ENCODE measurements at regions not wholly inside any gene's neighbourhood (a gene's known extent, or its start where the extent isn't known, plus 50 kb on each side); places are given as distances from the start of the nearest gene placed in this dataset.

- TF ChIP-seq EZH2phosphoT487 (IDR thresholded peaks at IDR 0.05; ENCODE audit: low read depth, severe bottlenecking, unreplicated experiment) = no peak
- TF ChIP-seq, protein P1, sequence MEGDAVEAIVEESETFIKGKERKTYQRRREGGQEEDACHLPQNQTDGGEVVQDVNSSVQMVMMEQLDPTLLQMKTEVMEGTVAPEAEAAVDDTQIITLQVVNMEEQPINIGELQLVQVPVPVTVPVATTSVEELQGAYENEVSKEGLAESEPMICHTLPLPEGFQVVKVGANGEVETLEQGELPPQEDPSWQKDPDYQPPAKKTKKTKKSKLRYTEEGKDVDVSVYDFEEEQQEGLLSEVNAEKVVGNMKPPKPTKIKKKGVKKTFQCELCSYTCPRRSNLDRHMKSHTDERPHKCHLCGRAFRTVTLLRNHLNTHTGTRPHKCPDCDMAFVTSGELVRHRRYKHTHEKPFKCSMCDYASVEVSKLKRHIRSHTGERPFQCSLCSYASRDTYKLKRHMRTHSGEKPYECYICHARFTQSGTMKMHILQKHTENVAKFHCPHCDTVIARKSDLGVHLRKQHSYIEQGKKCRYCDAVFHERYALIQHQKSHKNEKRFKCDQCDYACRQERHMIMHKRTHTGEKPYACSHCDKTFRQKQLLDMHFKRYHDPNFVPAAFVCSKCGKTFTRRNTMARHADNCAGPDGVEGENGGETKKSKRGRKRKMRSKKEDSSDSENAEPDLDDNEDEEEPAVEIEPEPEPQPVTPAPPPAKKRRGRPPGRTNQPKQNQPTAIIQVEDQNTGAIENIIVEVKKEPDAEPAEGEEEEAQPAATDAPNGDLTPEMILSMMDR (IDR thresholded peaks at IDR 0.05; ENCODE audit: poor library complexity) = no peak
- no peak for TF ChIP-seq EZH2 (IDR thresholded peaks at IDR 0.05; ENCODE audit: borderline replicate concordance)
These were observed 1152.9 kb downstream of the SLITRK1 start for GRCh38 chr13:82729401-82729800.

Measured in hepatocyte (in vitro differentiated cells).